ENCODE measurements at regions not wholly inside any gene's neighbourhood (a gene's known extent, or its start where the extent isn't known, plus 50 kb on each side); places are given as distances from the start of the nearest gene placed in this dataset.

DNA sequence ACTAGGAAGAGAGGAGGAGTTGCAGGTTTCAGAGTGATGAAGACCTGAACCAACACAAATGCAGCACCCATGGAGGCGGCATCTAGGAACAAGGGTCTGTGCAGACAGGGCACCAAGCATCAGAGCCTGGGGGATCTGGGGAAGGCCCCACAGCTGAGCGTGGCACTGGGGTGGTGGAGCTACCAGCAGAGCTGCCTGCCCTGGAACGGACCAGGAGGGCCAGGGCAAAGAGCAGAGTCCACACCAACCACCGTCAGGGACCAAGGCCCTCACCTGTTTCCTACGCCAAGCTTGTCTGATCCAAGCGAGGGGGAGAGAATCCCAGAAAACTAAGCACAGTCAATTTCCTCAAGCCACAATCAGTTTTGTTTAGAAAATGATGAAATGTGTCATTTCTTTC is 79.0 kb upstream of the SYT6 start:
- H3K4me3 ChIP-seq, result no peak overlapping the region
- ATAC-seq (ENCODE audit: insufficient number of reproducible peaks, low FRiP score, low read depth) (no peak), DNase-seq (ENCODE audit: low spot score) (no peak)
- TF ChIP-seq, protein P1, sequence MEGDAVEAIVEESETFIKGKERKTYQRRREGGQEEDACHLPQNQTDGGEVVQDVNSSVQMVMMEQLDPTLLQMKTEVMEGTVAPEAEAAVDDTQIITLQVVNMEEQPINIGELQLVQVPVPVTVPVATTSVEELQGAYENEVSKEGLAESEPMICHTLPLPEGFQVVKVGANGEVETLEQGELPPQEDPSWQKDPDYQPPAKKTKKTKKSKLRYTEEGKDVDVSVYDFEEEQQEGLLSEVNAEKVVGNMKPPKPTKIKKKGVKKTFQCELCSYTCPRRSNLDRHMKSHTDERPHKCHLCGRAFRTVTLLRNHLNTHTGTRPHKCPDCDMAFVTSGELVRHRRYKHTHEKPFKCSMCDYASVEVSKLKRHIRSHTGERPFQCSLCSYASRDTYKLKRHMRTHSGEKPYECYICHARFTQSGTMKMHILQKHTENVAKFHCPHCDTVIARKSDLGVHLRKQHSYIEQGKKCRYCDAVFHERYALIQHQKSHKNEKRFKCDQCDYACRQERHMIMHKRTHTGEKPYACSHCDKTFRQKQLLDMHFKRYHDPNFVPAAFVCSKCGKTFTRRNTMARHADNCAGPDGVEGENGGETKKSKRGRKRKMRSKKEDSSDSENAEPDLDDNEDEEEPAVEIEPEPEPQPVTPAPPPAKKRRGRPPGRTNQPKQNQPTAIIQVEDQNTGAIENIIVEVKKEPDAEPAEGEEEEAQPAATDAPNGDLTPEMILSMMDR (IDR thresholded peaks at IDR 0.05), result no peak
- H3K27me3 ChIP-seq (replicated peaks; ENCODE audit: insufficient read depth), result no peaks in the 10 kb centered on the region
- no peaks in the 10 kb centered on the region for H3K36me3 ChIP-seq
- no peaks in the 10 kb centered on the region for H3K4me1 ChIP-seq (ENCODE audit: control insufficient read depth in 1 of 2, low read depth in 2 of 2)
- no peak overlapping the region for H3K27ac ChIP-seq
- H3K9me3 ChIP-seq, result no peaks in the 10 kb centered on the region

DNA sequence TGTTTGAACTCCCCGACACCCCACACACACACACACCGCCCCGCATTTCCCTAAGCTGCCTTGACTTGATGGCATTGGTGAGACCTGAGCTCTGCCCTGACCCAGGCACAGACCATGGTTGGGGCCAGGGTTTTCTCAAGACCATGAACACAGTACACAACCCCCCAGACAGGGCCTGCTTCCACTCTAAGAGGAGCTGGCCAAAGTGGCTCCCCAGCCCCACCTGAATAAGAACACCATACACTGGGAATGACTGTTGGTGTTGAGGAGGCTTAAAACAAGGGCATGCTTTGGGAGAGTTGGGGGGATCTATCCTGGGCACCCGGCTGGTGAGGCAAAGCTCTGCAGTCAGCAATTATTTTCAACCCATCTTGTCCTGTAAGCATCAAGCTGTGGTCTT is 77.6 kb upstream of the SYT6 start:
- Histone ChIP-seq H3K9me3 (no peaks in the 10 kb centered on the region), H3K36me3 (no peaks in the 10 kb centered on the region), H3K27ac (no peak overlapping the region), H3K4me3 (no peak overlapping the region), H3K4me1 (ENCODE audit: control insufficient read depth in 1 of 2, low read depth in 2 of 2) (no peaks in the 10 kb centered on the region), H3K27me3 (replicated peaks; ENCODE audit: insufficient read depth) (no peaks in the 10 kb centered on the region)
- TF ChIP-seq, protein P1 (IDR thresholded peaks at IDR 0.05), result no peak
- ATAC-seq (ENCODE audit: insufficient number of reproducible peaks, low FRiP score, low read depth) (no peak), DNase-seq (ENCODE audit: low spot score) (no peak)

DNA sequence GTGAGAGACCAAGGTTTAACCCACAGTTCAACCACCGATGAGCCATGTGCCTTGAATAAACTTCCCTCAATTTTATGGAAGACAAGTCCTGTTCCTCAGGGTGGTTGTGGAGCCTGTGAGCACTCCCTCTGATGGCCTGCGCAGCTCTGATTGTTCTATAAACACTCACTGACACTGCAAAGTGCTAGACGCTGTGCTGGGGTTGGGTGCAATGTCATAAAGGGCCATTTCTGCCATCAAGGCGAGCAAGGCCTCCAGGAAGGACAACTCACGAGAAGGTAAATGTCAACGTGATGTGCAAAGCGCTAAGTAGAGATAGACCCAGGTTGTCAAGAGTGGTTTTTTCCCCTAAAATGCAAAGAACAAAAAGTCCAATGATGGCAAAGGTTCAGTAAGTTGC is 75.7 kb upstream of the SYT6 start:
- no peaks in the 10 kb centered on the region for H3K4me1 ChIP-seq (ENCODE audit: control insufficient read depth in 1 of 2, low read depth in 2 of 2)
- H3K9me3 ChIP-seq, result no peaks in the 10 kb centered on the region
- TF ChIP-seq, protein P1 (IDR thresholded peaks at IDR 0.05), result no peak
- DNase-seq (ENCODE audit: low spot score), result no peak
- H3K27ac ChIP-seq, result no peak overlapping the region
- H3K4me3 ChIP-seq, result no peak overlapping the region
- no peaks in the 10 kb centered on the region for H3K27me3 ChIP-seq (replicated peaks; ENCODE audit: insufficient read depth)
- H3K36me3 ChIP-seq, result no peaks in the 10 kb centered on the region
- no peak for ATAC-seq (ENCODE audit: insufficient number of reproducible peaks, low FRiP score, low read depth)

DNA sequence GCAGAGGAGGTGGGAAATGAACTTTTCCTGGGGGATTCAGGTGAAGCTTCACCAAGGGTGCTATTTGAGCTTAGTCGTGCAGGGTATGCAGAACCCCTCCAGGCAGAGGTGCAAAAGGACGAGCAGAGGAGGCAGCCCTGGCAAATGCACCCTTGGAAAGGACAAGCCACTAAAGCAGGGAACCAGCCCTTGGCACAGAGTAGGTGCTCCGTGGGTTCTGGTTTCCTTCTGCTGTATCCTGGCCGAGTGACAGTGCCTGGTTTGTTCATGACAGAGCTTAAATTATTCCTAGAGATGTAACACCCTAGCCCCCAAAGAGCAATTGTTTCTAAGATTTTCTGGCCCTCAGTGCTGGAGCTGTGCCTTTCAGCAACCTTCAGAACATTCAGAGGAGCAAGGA is 73.4 kb upstream of the SYT6 start:
- TF ChIP-seq, protein P1 (IDR thresholded peaks at IDR 0.05), result no peak
- H3K27ac ChIP-seq, result no peak overlapping the region
- H3K9me3 ChIP-seq, result no peaks in the 10 kb centered on the region
- no peaks in the 10 kb centered on the region for H3K4me1 ChIP-seq (ENCODE audit: control insufficient read depth in 1 of 2, low read depth in 2 of 2)
- no peak for ATAC-seq (ENCODE audit: insufficient number of reproducible peaks, low FRiP score, low read depth)
- no peak overlapping the region for H3K4me3 ChIP-seq
- H3K27me3 ChIP-seq (replicated peaks; ENCODE audit: insufficient read depth), result no peaks in the 10 kb centered on the region
- no peaks in the 10 kb centered on the region for H3K36me3 ChIP-seq
- DNase-seq (ENCODE audit: low spot score), result no peak

DNA sequence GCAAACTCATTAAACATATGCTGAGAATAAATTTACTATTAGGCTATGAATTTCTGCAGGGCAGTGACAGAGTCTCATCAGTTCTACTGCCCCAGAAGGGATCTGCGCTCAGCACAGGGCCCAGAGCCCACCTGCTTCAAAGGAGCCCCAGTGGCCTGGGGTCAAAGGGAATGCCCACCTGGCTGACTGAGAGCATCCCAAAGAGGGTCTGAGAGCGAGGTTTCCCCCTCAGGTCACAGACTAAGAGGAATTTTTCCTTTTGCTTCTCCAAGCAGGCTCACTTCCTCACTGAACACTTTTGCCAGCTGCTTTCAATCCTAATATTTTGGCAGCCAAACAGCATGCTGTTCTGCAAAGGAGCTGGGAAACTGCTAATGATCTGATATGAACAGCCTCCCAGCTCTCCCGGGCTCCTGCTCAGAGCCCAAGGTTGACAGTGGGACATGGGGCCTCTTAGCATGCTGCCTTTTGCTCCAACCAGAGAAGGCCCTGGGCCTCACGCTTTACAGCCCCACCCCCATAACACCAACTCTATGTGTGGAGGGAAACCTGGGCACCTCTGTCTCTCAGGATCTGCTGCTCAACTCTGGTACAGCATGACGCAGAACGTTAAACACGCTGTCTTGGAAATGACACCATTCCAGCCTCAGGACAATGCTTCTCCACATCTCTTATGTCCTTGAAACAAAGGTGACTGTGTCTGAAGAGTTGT is 70.7 kb upstream of the SYT6 start:
- TF ChIP-seq, protein P1 (IDR thresholded peaks at IDR 0.05), result no peak

More for the DNA sequence above, 70.7 kb upstream of the SYT6 start:
- Histone ChIP-seq H3K36me3 (no peaks in the 10 kb centered on the region), H3K9me3 (no peaks in the 10 kb centered on the region), H3K4me3 (no peak overlapping the region), H3K4me1 (ENCODE audit: control insufficient read depth in 1 of 2, low read depth in 2 of 2) (peaks cover 0 to 2% of the 10 kb centered on the region in 2 donors), H3K27me3 (replicated peaks; ENCODE audit: insufficient read depth) (no peaks in the 10 kb centered on the region), H3K27ac (no peak overlapping the region)
- DNase-seq (ENCODE audit: low spot score) (no peak), ATAC-seq (ENCODE audit: insufficient number of reproducible peaks, low FRiP score, low read depth) (no peak)
